ENCODE measurements at regions not wholly inside any gene's neighbourhood (a gene's known extent, or its start where the extent isn't known, plus 50 kb on each side); places are given as distances from the start of the nearest gene placed in this dataset.

- no peaks in the 10 kb centered on the region for H3K9me3 ChIP-seq
- H3K4me3 ChIP-seq (replicated peaks in 1 of 3): no peak overlapping the region
- intact Hi-C loops (cut with DNase I): no loop called here
- H3K27ac ChIP-seq: no peak overlapping the region
- no peaks in the 10 kb centered on the region for H3K36me3 ChIP-seq
- H3K27me3 ChIP-seq: no peaks in the 10 kb centered on the region
- no peak for DNase-seq
- no peak for TF ChIP-seq CTCF (IDR thresholded peaks at IDR 0.05)
- TF ChIP-seq POLR2A (IDR thresholded peaks at IDR 0.05): no peak
- H3K4me1 ChIP-seq: no peaks in the 10 kb centered on the region
- WGBS, 2 donors: 85% methylated on average over 3 of the region's 3 CpGs
Observed at GRCh38 chr3:117103675-117104074, 394.1 kb downstream of the TUSC7 start.

DNA sequence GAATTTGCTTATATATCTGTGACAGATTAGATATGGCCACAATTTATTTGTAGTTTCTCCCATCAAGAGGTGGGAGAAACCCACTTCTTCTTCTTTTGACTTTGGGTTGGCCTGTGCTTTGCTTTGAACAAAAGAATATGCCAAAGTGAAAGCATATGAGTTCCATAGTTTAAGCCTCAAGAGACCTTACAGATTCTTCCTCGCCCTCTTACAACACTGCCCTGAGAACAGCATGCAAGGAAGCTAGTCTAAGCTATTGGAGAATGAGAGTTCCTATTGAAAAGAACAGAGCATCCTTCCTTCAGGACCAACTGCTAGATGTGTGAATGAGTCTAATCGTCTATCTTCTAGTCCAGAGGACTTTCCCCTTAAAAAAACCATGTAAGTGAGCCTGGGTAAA lies 394.8 kb downstream of the TUSC7 start:
- no peaks in the 10 kb centered on the region for H3K27me3 ChIP-seq
- H3K4me3 ChIP-seq (replicated peaks in 1 of 3): no peak overlapping the region
- H3K9me3 ChIP-seq: no peaks in the 10 kb centered on the region
- no peaks in the 10 kb centered on the region for H3K36me3 ChIP-seq
- no peak overlapping the region for H3K27ac ChIP-seq
- 57 to 70% methylated on average over 2 of the region's 2 CpGs for WGBS, 2 donors
- DNase-seq: no peak
- H3K4me1 ChIP-seq: no peaks in the 10 kb centered on the region
- TF ChIP-seq CTCF (IDR thresholded peaks at IDR 0.05): no peak
- TF ChIP-seq POLR2A (IDR thresholded peaks at IDR 0.05): no peak
- intact Hi-C loops (cut with DNase I): no loop called here

DNA sequence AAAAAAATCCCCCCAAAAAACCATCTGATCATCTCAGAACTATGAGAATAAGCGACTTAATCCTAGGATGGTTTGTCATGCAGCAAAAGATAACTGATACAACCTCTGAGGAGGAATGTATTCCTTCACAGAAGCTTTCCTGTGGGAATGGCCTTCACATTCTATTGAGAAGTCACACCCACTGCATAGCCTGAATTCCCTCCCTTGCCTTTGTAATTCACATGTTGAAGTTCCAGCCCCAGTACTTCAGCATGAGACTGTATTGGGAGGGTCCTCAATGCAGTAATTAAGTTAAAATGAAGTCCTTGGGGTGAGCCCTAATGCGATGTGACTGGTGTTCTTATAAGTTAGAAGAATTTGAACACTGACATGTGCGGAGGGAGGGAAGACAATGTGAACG lies 395.2 kb downstream of the TUSC7 start:
- Histone ChIP-seq H3K27me3 (no peaks in the 10 kb centered on the region), H3K27ac (no peak overlapping the region), H3K9me3 (no peaks in the 10 kb centered on the region), H3K4me3 (replicated peaks in 1 of 3) (no peak overlapping the region), H3K36me3 (no peaks in the 10 kb centered on the region), H3K4me1 (no peaks in the 10 kb centered on the region)
- DNase-seq: no peak
- intact Hi-C loops (cut with DNase I): no loop called here
- 91 to 96% methylated on average over 4 of the region's 4 CpGs for WGBS, 2 donors
- no peak for TF ChIP-seq CTCF (IDR thresholded peaks at IDR 0.05)
- TF ChIP-seq POLR2A (IDR thresholded peaks at IDR 0.05): no peak

GRCh38 chr3:117105686-117106085 lies 396.1 kb downstream of the TUSC7 start:
- 70 to 73% methylated on average over 5 of the region's 5 CpGs for WGBS, 2 donors
- H3K4me1 ChIP-seq: no peaks in the 10 kb centered on the region
- intact Hi-C loops (cut with DNase I): no loop called here
- no peak for DNase-seq
- no peak overlapping the region for H3K27ac ChIP-seq
- no peak for TF ChIP-seq POLR2A (IDR thresholded peaks at IDR 0.05)
- TF ChIP-seq CTCF (IDR thresholded peaks at IDR 0.05): no peak
- no peaks in the 10 kb centered on the region for H3K27me3 ChIP-seq
- H3K9me3 ChIP-seq: no peaks in the 10 kb centered on the region
- H3K36me3 ChIP-seq: no peaks in the 10 kb centered on the region
- H3K4me3 ChIP-seq (replicated peaks in 1 of 3): no peak overlapping the region

- TF ChIP-seq POLR2A (IDR thresholded peaks at IDR 0.05) (no peak), CTCF (IDR thresholded peaks at IDR 0.05) (no peak)
- H3K4me1 ChIP-seq: no peaks in the 10 kb centered on the region
- H3K27me3 ChIP-seq: no peaks in the 10 kb centered on the region
- intact Hi-C loops (cut with DNase I): no loop called here
- no peak overlapping the region for H3K4me3 ChIP-seq (replicated peaks in 1 of 3)
- H3K36me3 ChIP-seq: no peaks in the 10 kb centered on the region
- 87% methylated on average over 2 of the region's 2 CpGs for WGBS, 2 donors
- no peaks in the 10 kb centered on the region for H3K9me3 ChIP-seq
- DNase-seq: no peak
- no peak overlapping the region for H3K27ac ChIP-seq
Observed at GRCh38 chr3:117106396-117106795, 396.8 kb downstream of the TUSC7 start.

Measured in thyroid gland (tissue), 4 donors.